NOMO-1 treated with DMSO at 0.1 percent for 48 hours (cell line): ENCODE measurements at regions not wholly inside any gene's neighbourhood (a gene's known extent, or its start where the extent isn't known, plus 50 kb on each side); places are given as distances from the start of the nearest gene placed in this dataset.
"Not testable (repeated sequence)": the region's sequence is repeated elsewhere in the genome, so short reads cannot be mapped to it uniquely, and the experiment has no call there.

ENCODE experiments used
- DNase-seq: peaks from one replicate; lab custom pipeline; 2025; ENCODE audit not compliant: unreplicated experiment; lab: John Stamatoyannopoulos, UW

DNA sequence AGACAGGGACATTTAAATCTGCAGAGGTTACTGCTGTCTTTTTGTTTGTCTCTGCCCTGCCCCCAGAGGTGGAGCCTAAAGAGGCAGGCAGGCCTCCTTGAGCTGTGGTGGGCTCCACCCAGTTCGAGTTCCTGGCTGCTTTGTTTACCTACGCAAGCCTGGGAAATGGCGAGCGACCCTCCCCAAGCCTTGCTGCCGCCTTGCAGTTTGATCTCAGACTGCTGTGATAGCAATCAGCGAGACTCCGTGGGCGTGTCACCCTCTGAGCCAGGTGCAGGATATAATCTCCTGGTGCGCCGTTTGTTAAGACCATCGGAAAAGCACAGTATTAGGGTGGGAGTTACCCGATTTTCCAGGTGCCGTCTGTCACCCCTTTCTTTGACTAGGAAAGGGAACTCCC lies 93.3 kb downstream of the ANKRD30BL start:
- not testable (repeated sequence) for DNase-seq

DNA sequence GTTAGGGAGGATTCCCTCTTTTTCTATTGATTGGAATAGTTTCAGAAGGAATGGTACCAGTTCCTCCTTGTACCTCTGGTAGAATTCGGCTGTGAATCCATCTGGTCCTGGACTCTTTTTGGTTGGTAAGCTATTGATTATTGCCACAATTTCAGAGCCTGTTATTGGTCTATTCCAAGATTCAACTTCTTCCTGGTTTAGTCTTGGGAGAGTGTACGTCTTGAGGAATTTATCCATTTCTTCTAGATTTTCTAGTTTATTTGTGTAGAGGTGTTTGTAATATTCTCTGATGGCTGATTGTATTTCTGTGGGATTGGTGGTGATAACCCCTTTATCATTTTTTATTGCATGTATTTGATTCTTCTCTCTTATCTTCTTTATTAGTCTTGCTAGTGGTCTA lies 96.4 kb downstream of the ANKRD30BL start:
- DNase-seq: not testable (repeated sequence)

DNA sequence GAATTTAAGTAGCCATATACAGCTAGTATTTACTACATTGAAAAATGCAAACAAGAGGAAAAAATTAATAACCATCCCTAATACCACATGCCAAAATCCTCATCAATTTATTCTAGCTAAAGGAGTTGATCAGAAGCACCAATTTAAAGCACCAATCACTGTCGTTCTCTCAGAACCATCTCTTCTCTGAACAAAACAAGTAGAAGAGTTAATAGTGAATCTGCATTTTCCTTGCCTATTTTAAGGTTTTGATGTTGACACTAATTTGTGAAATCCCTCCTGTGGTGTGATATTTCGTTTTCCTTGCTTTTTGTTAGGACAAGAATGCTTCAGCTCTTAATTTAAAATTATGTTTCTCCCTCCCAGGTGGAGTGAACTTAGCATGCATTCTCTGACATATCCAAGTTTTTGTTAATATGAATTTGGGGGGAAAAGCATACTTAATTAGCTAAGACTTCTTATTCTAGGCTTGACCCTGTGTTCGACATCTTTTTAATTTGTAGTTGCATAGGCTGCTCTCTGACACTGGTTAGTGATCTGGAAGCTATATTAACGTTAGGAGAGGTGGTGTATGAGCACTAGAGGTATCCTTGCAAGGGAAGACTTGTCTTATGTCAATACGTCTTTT lies 122.0 kb downstream of the ANKRD30BL start:
- not testable (repeated sequence) for DNase-seq

DNA sequence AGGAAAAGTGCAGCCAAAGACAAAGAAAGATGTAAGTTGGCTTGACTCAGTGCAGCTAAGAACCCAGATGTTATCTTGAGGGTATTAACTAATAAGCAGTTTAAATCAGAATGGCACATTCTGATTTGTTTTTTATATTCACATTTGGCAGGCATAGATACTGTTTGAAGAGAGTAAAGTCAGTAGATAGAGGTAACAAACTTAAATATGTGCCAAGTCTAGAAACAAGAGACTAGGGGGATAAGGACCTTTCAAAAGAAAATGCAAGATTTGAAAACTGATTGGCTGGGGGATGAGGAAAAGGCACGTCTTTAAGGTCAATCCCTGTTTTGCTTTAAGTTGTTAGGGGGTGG lies 122.9 kb downstream of the ANKRD30BL start:
- not testable (repeated sequence) for DNase-seq

DNA sequence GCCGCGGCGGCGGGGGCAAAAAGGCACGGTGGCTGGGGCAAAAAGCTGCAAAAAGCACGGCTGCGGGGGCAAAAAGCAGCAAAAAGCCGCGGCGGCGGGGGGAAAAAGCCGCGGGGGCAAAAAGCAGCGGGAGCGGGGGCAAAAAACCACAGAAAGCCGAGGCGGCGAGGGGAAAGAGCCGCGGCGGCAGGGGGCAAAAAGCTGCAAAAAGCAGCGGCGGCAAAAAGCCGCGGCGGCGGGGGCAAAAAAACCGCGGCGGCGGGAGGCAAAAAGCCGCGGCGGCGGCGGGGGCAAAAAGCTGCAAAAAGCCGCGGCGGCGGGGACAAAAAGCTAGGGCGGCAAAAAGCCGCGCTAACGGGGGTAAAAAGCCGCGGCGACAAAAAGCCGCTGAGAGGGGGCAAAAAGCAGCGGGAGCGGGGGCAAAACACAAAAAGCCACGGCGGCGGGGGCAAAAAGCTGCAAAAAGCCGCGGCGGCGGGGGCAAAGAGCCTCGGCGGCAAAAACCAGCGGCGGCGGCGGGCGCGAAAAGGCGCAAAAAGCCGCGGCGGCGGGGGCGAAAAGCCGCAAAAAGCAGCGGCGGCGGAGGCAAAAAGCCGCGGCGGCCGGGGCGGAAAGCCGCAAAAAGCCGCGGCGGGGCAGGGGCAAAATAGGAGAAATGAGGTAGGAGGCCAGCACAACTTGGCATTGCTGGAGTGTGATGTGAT lies 123.4 kb downstream of the ANKRD30BL start:
- no peak for DNase-seq

DNA sequence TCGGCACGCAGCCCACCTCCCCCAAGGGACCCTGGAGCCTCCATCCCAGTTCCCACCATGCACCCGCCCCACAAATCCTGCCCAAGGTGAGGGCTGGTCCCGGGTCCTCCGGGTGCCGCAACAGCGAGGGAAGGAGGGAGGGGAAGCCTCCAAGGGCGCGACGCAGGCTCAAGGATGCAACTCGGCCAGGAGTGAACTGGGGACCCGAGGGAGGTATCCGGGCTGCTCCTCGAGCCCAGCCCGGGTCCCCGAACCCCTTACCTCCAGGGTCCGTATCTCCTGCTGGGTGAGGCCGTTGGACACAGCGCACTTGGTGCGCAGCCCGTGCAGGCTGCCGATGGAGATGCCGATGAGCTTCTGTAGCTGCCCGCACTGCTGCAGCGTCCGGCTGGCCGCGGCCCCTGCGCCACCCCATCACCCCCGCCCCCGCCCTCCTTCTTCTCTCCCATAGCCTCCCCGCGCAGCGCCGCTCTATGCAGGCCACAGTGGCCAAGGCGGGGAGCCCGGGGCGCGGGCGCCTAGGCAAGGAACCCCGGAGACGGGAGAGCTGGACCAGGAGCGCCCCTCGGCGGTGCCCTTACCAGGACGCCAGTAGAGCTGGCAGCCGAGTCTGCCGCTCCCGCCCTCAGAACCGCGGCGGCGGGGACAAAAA lies 124.1 kb downstream of the ANKRD30BL start:
- DNase-seq: no peak

DNA sequence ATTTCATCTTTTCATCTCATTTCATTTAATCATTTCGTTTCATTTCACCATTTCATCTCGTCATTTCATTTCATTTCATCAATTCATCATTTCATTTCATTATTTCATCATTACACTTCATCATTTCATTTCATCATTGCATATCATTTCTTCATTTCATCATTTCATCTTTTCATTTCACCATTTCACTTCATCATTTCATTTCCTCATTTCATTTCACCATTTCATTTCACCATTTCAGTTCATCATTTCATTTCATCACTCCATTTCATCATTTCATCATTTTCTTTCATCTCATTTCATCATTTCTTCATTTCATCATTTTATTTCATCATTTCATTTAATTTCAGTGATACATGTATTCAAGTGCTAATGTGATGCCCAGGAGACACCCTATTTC lies 127.1 kb downstream of the ANKRD30BL start:
- no peak for DNase-seq

DNA sequence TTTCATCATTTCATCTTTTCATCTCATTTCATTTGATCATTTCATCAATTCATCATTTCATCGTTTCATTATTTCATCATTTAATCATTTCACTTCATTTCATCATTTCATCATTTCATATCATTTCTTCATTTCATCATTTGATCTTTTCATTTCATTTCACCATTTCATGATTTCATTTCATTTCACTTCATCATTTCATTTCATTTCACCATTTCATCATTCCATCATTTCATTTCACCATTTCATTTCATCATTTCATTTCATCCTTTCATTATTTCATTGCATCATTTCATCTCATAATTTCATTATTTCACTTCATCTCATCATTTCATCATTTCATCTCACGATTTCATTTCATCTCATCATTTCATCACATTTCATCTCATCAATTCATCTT lies 127.8 kb downstream of the ANKRD30BL start:
- no peak for DNase-seq

DNA sequence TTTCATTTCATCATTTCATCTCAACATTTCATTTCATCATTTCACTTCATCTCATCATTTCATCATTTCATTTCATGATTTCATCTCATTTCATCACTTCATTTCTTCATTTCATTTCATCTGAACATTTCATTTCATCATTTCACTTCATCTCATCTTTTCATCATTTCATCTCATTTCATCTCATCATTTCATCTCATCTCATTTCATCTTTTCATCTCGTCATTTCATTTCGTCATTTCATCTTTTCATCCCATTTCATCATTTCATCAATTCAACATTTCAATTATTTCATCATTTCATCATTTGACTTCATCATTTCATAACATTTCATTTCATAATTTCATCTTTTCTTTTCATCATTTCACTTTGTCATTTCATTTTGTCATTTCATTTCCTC lies 128.4 kb downstream of the ANKRD30BL start:
- no peak for DNase-seq

DNA sequence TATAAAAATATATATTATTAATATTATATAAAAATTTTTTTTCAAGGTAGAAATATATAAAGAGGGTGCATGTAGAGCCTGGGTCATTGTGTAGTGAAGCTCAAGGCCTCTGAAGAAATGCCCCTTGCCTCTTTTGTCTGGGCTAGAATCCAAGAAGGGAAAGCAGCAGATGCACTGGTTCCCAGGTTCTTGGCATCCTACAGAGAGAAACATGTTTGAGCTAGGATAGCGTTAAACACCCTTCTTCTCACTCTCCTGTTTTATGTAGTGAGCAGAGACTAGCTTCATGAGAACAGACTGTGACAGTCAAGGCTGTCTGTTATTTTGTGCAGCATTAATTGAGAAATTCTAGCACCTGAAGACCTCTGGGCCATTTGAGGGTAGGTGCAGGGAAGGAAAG lies 149.7 kb downstream of the ANKRD30BL start:
- DNase-seq: not testable (repeated sequence)

DNA sequence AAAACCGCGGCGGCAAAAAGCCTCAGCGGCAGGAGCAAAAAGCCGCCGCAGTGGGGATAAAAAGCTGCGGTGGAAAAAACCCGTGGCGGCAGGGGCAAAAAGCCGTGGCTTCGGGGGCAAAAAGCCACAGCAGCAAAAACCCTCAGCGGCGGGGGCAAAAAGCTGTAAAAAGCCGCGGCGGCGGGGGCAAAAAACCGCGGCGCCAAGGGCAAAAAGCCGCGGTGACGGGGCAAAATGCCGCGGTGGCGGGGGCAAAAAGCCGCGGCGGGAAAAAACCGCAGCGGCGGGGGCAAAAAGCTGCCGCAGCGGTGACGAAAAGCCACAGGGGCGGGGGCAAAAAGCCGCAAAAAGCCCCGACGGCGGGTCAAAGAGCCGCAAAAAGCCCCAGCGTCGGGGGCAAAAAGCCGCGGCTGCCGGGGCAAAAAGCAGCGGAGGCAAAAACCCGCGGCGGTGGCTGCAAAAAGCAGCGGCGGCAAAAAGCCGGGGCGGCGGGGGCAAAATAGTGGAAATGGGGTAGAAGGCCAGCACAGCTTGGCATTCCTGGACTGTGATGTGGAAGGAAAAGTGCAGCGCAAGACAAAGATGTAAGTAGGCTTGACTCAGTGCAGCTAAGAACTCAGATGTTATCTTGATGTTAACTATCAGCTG lies 151.8 kb downstream of the ANKRD30BL start:
- no peak for DNase-seq

DNA sequence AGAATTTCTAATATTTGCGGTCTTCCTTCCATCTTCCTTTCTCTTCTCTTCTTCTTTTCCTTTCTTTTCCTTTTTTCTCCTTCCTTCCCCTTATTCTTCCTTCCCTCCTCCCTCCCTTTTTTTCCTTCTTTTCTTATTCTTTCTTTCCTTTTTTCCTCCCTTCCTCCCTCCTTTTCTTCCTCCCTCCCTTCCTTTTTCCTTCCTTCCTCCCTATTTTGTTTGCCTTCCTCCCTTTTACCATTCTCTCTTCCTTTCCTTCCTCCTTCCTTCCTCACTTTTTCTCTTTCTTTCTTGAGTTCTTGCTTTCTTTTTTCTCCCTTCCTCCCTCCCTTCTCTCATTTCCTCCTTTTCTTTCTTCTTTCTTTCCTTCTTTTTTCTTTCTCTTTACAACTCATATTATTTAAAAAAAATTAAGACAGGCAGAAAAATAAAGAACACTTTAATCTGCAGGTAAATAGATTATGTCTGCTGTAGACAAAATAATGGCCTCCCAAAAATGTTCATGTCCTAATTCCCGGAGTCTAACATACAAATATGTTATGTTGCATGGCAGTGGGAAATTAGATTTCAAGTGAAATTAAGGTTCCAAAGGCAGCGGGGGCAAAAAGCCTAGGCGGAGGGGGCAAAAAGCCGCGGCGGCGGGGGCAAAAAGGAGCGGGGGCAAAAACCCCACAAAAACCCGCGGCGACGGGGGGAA lies 152.4 kb downstream of the ANKRD30BL start:
- no peak for DNase-seq

DNA sequence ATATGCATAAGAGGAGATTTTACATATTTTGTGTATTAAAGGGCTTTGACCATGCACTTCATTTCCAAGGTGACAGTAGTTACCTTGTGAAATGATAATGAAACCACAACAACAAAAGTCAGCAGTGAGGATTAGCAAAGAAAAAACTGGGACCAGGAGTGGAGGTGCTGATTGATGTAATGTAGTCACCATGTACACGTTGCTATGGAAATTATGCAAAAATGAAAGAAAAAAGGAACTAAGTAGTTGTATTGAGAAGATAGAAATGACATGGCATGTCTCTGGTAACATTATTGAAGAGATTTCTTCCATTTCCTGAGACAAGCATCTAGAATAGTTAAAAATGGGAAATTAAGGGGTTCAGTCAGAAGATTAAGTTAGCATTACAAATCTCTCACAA lies 171.0 kb downstream of the ANKRD30BL start:
- DNase-seq: not testable (repeated sequence)

DNA sequence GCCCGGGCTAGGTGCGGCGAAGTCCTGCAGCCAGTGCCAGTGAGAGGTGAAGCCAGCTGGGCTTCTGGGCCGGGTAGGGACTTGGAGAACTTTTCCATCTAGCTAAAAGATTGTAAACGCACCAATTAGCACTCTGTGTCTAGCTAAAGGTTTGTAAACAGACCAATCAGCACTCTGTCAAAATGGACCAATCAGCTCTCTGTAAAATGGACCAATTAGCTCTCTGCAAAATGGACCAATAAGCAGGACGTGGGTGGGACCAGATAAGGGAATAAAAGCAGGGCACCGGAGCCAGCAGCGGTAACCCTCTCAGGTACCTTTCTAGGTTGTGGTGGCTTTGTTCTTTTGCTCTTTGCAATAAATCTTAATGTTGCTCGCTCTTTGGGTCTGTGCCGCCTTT lies 195.1 kb downstream of the ANKRD30BL start:
- not testable (repeated sequence) for DNase-seq

DNA sequence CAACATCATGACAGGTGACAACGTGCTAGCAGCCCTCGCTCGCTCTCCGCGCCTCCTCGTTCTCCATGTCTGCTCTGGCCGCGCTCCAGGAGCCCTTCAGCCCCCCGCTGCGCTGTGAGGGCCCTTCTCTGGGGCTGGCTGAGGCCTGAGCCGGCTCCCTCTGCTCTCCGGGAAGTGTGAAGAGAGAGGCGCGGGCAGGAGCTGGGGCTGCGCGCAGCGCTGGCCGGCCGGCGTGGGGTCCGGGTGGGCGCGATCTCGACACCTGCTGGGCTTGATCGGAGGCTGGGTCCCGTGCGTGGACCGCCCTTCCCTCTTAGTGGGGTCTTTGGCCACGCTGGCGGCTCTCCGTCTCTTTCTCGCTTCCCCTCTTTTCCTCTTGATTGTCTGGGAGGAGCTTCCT lies 195.5 kb downstream of the ANKRD30BL start:
- no peak for DNase-seq

DNA sequence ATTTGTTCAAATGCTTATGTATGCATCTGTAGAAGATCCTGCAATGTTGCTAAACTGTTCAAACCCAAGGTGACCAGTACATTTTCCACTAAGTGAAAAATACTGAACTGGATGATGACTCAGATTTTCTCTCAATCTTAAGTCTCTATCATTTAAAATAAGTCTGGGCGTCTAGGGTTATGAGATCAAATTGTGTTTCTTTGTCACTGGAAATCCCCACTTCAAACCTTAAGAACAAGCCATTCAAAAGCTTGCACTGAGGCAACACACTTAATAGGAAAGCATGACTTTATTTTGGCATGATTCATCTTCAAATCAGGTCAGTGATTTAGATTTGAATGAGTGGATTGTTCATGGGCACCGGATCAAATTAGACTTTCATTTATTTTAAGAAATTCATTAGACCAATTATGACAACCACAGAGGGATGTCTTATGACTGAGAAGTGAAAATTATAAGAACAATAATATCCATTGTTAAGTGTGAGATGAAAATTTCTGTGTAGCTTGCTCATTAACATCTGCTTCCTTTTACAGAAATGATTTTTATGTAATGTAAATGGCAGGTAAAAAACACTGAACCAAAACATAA lies 203.6 kb downstream of the ANKRD30BL start:
- not testable (repeated sequence) for DNase-seq

DNA sequence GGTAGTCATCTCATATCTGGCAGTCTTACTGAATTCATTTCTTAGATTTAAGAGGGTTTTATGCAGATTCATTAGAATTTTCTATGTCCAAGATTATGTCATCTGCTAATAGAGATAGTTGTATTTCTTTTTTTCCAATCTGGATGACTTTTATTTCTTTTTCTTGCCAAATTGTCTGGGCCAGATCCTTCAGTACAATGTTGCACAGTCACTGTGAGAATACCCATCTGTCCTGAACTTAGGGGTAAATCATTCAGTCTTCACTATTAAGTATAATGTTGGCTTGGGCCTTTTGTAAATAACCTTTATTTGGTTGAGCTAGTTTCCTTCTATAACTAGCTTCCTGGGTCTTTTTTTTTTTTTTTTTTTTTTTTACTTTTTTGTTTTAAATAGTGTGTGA lies 213.1 kb downstream of the ANKRD30BL start:
- not testable (repeated sequence) for DNase-seq

DNA sequence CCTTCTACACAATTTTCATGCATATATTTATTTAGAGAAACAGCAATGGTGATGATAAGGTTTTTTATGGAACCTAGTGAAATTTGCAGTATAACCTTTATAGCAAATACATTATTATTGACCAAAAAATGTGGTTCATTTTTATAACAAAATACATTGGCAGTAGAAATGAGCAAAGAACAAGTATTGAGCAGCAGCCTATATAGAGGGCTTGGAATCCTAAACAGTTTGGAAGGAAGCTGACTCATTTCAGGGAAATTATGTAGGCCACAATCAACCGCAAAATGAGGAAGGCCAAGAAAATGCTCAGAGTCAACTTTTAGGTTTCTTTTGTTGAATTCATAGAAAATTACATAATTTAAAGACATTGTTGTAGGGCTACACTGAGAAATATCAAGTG lies 238.5 kb downstream of the ANKRD30BL start:
- DNase-seq: peak; percentile 51

DNA sequence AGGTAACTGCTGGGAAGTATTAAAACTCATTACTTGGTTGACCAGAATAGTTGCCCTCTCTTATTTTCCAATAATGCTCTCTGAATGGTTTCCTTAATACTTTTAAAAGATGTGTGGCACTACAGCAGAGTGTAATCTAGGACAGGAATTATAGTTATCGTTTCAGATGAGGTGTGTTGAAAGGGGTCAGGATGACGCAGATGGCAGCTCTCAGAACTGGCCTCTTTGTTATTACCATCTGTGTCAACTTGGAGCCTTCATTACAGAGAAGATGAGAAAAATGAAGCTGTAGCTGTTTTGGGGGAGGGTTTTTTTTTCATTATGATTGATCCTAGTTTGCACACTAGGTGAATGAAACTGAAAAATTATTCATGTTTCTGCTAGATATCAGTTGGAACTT lies 238.9 kb downstream of the ANKRD30BL start:
- DNase-seq: not testable (repeated sequence)
